WTC11 (cell line): ENCODE measurements at regions not wholly inside any gene's neighbourhood (a gene's known extent, or its start where the extent isn't known, plus 50 kb on each side); places are given as distances from the start of the nearest gene placed in this dataset.

Experiments
- CREB1 ChIP-seq: sonication (generic); formaldehyde crosslinking; IDR thresholded peaks from 2 replicates; pipeline ENCODE4 v1.8.0; 2023; ENCODE audit warnings: mild to moderate bottlenecking, missing genetic modification reagents
- FOXJ3 ChIP-seq: sonication (generic); formaldehyde crosslinking; IDR thresholded peaks from 2 replicates; pipeline ENCODE4 v1.9.0; 2021; ENCODE audit warnings: missing genetic modification reagents, mild to moderate bottlenecking, borderline replicate concordance
- JUN ChIP-seq: sonication (generic); formaldehyde crosslinking; IDR thresholded peaks from 2 replicates; pipeline ENCODE4 v1.8.0; 2023; ENCODE audit warnings: mild to moderate bottlenecking, missing genetic modification reagents
- NFYB ChIP-seq: sonication (generic); formaldehyde crosslinking; conservative IDR thresholded peaks from 2 replicates; pipeline ENCODE4 v1.8.0; 2022; ENCODE audit warnings: low read depth, missing genetic modification reagents
- NR3C1 ChIP-seq: sonication (generic); formaldehyde crosslinking; conservative IDR thresholded peaks from 2 replicates; pipeline ENCODE4 v1.8.1; 2023; ENCODE audit warnings: low read depth, mild to moderate bottlenecking, missing genetic modification reagents
- SMAD3 ChIP-seq: sonication (generic); formaldehyde crosslinking; IDR thresholded peaks from 2 replicates; pipeline ENCODE4 v1.8.0; 2022; ENCODE audit warnings: missing genetic modification reagents, mild to moderate bottlenecking, borderline replicate concordance
- TEAD4 ChIP-seq: sonication (generic); formaldehyde crosslinking; IDR thresholded peaks from 2 replicates; pipeline ENCODE4 v1.8.0; 2022; ENCODE audit warnings: mild to moderate bottlenecking, missing genetic modification reagents
- ZNF423 ChIP-seq: fragments of 250-450 bp; sonication (Bioruptor Pico); IDR thresholded peaks from 2 replicates; pipeline ENCODE4 v2.1.2; 2022; ENCODE audit warnings: mild to moderate bottlenecking, moderate library complexity
- TF ChIP-seq, protein P1 (sequence below): fragments of 200-600 bp; IDR thresholded peaks from 2 replicates; pipeline ENCODE4 v1.8.0; 2022; ENCODE audit warnings: antibody characterized with exemption
- TF ChIP-seq, protein P2 (sequence below): sonication (generic); formaldehyde crosslinking; IDR thresholded peaks from 2 replicates; pipeline ENCODE4 v1.8.1; 2023; ENCODE audit warnings: mild to moderate bottlenecking, missing genetic modification reagents

DNA sequence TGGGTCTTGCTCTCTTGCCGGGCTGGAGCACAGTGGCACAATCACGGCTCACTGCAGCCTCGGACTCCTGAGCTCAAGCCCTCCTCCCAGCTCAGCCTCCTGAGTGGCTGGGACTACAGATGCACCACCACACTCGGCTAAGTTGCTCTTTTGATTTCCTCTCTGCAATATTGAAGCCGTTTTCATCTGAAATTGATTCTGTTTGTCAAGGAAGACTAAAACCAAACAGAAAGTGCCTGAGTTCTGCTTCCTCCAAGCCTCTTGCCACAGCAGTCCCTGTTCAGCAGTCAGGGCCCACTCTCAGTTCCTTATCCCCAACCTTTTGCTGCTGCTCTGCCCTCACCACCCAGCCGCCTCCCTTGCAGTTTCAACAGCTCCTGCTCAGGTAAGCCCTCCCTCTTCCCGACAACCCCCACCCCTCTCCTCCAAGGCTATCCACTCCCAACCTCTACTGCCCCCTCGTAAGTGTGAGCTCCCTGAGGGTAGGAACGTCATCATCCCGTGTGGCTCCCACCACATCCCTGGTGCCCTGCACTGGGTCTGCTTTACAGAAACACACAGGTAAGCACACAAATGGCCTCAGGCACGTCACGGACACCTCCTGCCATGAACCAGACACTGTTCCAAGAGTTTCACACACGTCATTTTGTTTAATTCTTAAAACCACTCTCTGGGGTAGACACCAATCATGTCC, 70.7 kb upstream of the TAB2 start:
- no peak for TF ChIP-seq ZNF423 (CRISPR knock-in tag)
- no peak for TF ChIP-seq JUN (CRISPR knock-in tag)
- TF ChIP-seq SMAD3 (CRISPR knock-in tag): no peak
- TF ChIP-seq, protein P1, sequence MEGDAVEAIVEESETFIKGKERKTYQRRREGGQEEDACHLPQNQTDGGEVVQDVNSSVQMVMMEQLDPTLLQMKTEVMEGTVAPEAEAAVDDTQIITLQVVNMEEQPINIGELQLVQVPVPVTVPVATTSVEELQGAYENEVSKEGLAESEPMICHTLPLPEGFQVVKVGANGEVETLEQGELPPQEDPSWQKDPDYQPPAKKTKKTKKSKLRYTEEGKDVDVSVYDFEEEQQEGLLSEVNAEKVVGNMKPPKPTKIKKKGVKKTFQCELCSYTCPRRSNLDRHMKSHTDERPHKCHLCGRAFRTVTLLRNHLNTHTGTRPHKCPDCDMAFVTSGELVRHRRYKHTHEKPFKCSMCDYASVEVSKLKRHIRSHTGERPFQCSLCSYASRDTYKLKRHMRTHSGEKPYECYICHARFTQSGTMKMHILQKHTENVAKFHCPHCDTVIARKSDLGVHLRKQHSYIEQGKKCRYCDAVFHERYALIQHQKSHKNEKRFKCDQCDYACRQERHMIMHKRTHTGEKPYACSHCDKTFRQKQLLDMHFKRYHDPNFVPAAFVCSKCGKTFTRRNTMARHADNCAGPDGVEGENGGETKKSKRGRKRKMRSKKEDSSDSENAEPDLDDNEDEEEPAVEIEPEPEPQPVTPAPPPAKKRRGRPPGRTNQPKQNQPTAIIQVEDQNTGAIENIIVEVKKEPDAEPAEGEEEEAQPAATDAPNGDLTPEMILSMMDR: no peak
- no peak for TF ChIP-seq TEAD4 (CRISPR knock-in tag)
- no peak for TF ChIP-seq FOXJ3 (CRISPR knock-in tag)
- no peak for TF ChIP-seq NR3C1 (CRISPR knock-in tag)
- no peak for TF ChIP-seq NFYB (CRISPR knock-in tag)
- TF ChIP-seq, protein P2, sequence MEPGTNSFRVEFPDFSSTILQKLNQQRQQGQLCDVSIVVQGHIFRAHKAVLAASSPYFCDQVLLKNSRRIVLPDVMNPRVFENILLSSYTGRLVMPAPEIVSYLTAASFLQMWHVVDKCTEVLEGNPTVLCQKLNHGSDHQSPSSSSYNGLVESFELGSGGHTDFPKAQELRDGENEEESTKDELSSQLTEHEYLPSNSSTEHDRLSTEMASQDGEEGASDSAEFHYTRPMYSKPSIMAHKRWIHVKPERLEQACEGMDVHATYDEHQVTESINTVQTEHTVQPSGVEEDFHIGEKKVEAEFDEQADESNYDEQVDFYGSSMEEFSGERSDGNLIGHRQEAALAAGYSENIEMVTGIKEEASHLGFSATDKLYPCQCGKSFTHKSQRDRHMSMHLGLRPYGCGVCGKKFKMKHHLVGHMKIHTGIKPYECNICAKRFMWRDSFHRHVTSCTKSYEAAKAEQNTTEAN (CRISPR knock-in tag): no peak
- no peak for TF ChIP-seq CREB1
